Caco-2 (cell line): ENCODE measurements at regions not wholly inside any gene's neighbourhood (a gene's known extent, or its start where the extent isn't known, plus 50 kb on each side); places are given as distances from the start of the nearest gene placed in this dataset.

Experiments used
- BruUV-seq: library from RNA; stranded (reverse); fragments of 400-500 nt; replicated peaks from 2 replicates; lab custom pipeline; 2021; lab: Mats Ljungman, UMichigan
- CTCF ChIA-PET: fragments of 300-600 bp; sonication (Branson Sonifier 250); formaldehyde crosslinking; loops from one replicate; lab custom pipeline; 2022; ENCODE audit warnings: antibody characterized with exemption; lab: Charles Lee
- POLR2A ChIA-PET: fragments of 300-600 bp; sonication (Branson Sonifier 250); formaldehyde crosslinking; loops from one replicate; lab custom pipeline; 2022; ENCODE audit warnings: antibody characterized with exemption; lab: Charles Lee
- DNase-seq, 2 experiments: peaks; one replicate each; pipeline versions ENCODE4 v3.0.0 to v3.0.0-alpha.2; 2020 to 2022
- H3K27me3 ChIP-seq: replicated peaks from 2 replicates; pipeline ENCODE4 v1.6.0; 2011; ENCODE audit warnings: low read length; ENCODE audit not compliant: control insufficient read depth, insufficient read depth
- H3K36me3 ChIP-seq: 2 replicates; pipeline ENCODE4 v1.5.1; 2011; ENCODE audit warnings: low read length; ENCODE audit not compliant: control insufficient read depth, insufficient read depth
- H3K4me1 ChIP-seq: fragments of 250-450 bp; sonication (Bioruptor Pico); 2 replicates; pipeline ENCODE4 v1.5.1; 2020; ENCODE audit warnings: mild to moderate bottlenecking
- H3K4me3 ChIP-seq: 2 replicates; pipeline ENCODE4 v1.5.1; 2011; ENCODE audit warnings: low read depth, mild to moderate bottlenecking, control low read depth, low read length
- H3K9me3 ChIP-seq: fragments of 250-450 bp; sonication (Bioruptor Pico); 2 replicates; pipeline ENCODE4 v1.5.1; 2020; ENCODE audit warnings: mild to moderate bottlenecking, moderate library complexity
- H3K27ac Mint-ChIP-seq: one replicate; pipeline ENCODE4 v1.8.0; 2022; ENCODE audit warnings: mixed read lengths; ENCODE audit not compliant: unreplicated experiment
- H3K27me3 Mint-ChIP-seq: one replicate; pipeline ENCODE4 v1.8.0; 2022; ENCODE audit warnings: mixed read lengths; ENCODE audit not compliant: insufficient read depth, unreplicated experiment
- H3K36me3 Mint-ChIP-seq: one replicate; pipeline ENCODE4 v1.8.0; 2022; ENCODE audit warnings: mild to moderate bottlenecking, mixed read lengths; ENCODE audit not compliant: insufficient read depth, unreplicated experiment
- H3K4me1 Mint-ChIP-seq: one replicate; pipeline ENCODE4 v1.8.0; 2022; ENCODE audit warnings: low read depth, mixed read lengths; ENCODE audit not compliant: unreplicated experiment
- H3K4me3 Mint-ChIP-seq: one replicate; pipeline ENCODE4 v1.8.0; 2022; ENCODE audit warnings: mild to moderate bottlenecking, moderate library complexity, mixed read lengths; ENCODE audit not compliant: unreplicated experiment
- H3K9me3 Mint-ChIP-seq: one replicate; pipeline ENCODE4 v1.8.0; 2022; ENCODE audit warnings: mixed read lengths; ENCODE audit not compliant: unreplicated experiment
- intact Hi-C: fragments of 100-400 bp; cut with micrococcal nuclease; formaldehyde crosslinking; loops from one replicate; pipeline ENCODE4 v1.10.0; 2022; ENCODE audit not compliant: unreplicated experiment
- TF ChIP-seq, protein P1 (sequence below), 2 experiments: fragments of 200-600 bp in 1 of 2; IDR thresholded peaks; 1 replicate in 1 of 2; 2 replicates in 1 of 2; pipeline versions ENCODE4 v1.5.1 to v1.8.0; 2011 to 2022; ENCODE audit warnings: antibody characterized with exemption in 1 of 2, control low read depth in 1 of 2, inconsistent platforms in 1 of 2, low read depth in 1 of 2, low read length in 1 of 2, mild to moderate bottlenecking in 1 of 2, moderate library complexity in 1 of 2; ENCODE audit not compliant: insufficient read depth in 1 of 2, severe bottlenecking in 1 of 2, unreplicated experiment in 1 of 2

DNA sequence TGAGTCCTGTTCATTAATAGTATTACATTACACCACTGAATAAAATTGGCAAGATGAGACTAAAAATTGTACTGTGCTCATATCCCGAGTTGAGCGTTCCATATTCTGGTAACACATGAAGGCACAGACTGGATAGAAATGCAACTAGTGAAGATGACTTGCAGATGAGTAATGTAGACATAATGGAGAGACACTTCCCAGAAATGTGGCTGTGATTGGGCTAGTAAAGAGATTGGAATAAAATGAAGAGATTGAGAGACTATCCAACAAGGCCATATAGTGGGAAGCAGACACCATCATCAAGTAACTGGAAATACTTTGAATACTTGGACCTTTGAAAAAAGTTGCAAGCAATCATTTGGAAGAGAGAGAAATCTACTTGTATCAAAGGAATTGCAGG is 77.3 kb downstream of the DCAF8L1 start:
- no peak for DNase-seq
- Mint-ChIP-seq H3K4me3 (no peak overlapping the region), H3K27me3 (no peaks in the 10 kb centered on the region), H3K36me3 (no peaks in the 10 kb centered on the region), H3K4me1 (no peaks in the 10 kb centered on the region), H3K9me3 (no peaks in the 10 kb centered on the region), H3K27ac (no peak overlapping the region)
- BruUV-seq = no TSS peak
- ChIA-PET CTCF (no interaction called here), POLR2A (no interaction called here)
- intact Hi-C loops = no loop called here
- H3K9me3 ChIP-seq = no peaks in the 10 kb centered on the region
- H3K36me3 ChIP-seq = no peaks in the 10 kb centered on the region
- no peak overlapping the region for H3K4me3 ChIP-seq
- TF ChIP-seq, protein P1, sequence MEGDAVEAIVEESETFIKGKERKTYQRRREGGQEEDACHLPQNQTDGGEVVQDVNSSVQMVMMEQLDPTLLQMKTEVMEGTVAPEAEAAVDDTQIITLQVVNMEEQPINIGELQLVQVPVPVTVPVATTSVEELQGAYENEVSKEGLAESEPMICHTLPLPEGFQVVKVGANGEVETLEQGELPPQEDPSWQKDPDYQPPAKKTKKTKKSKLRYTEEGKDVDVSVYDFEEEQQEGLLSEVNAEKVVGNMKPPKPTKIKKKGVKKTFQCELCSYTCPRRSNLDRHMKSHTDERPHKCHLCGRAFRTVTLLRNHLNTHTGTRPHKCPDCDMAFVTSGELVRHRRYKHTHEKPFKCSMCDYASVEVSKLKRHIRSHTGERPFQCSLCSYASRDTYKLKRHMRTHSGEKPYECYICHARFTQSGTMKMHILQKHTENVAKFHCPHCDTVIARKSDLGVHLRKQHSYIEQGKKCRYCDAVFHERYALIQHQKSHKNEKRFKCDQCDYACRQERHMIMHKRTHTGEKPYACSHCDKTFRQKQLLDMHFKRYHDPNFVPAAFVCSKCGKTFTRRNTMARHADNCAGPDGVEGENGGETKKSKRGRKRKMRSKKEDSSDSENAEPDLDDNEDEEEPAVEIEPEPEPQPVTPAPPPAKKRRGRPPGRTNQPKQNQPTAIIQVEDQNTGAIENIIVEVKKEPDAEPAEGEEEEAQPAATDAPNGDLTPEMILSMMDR (IDR thresholded peaks at IDR 0.05; ENCODE audit: insufficient read depth in 1 of 2, low read depth in 1 of 2, low read length in 1 of 2, severe bottlenecking in 1 of 2, unreplicated experiment in 1 of 2) = no peak
- H3K27me3 ChIP-seq = no peaks in the 10 kb centered on the region
- H3K4me1 ChIP-seq = no peaks in the 10 kb centered on the region

DNA sequence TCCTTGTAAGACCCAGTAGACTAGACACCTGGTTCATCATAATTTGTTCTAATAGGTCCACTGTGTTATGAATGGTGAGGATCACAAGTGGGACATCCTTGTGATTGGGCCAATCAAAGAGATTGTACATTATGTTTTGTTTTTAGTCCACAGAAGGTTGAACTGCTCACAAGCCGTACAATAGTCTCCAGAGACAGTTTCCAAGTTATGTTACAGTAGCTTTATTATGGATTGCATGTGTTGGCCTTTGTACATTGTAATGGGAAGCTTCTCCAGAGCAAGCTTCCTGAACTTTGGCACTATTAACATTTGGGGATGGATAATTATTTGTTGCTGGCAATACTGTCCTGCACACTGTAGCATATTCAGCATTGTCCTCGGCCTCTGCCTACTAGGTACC is 86.1 kb downstream of the MAGEB10 start:
- H3K27me3 ChIP-seq = no peaks in the 10 kb centered on the region
- Mint-ChIP-seq H3K27ac (no peak overlapping the region), H3K4me3 (no peak overlapping the region), H3K4me1 (no peaks in the 10 kb centered on the region), H3K36me3 (no peaks in the 10 kb centered on the region), H3K9me3 (no peaks in the 10 kb centered on the region), H3K27me3 (no peaks in the 10 kb centered on the region)
- H3K9me3 ChIP-seq = no peaks in the 10 kb centered on the region
- ChIA-PET POLR2A (no interaction called here), CTCF (no interaction called here)
- BruUV-seq = no TSS peak
- H3K36me3 ChIP-seq = no peaks in the 10 kb centered on the region
- intact Hi-C loops = no loop called here
- TF ChIP-seq, protein P1 (IDR thresholded peaks at IDR 0.05; ENCODE audit: insufficient read depth in 1 of 2, low read depth in 1 of 2, low read length in 1 of 2, severe bottlenecking in 1 of 2, unreplicated experiment in 1 of 2) = no peak
- no peak for DNase-seq
- H3K4me1 ChIP-seq = no peaks in the 10 kb centered on the region
- H3K4me3 ChIP-seq = no peak overlapping the region

DNA sequence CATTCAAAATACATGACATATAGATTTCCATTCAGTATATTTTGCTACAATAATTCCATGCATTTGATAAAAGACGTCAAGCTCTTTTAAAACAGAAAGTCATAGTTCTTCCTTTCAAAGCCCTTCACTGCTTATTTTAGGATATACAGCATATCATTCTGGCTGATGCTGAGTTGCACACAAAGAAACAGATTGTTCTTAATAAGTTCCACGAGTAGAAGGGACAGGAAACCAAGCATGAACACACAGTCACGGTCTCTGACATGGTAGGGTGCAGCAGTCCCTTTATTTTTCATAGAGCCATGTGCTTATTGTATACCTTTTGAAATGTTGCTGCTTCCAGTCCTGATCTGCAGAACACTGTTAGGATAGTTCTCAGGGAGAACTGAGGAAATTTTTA is 85.4 kb downstream of the MAGEB10 start:
- intact Hi-C loops = no loop called here
- no peaks in the 10 kb centered on the region for H3K27me3 Mint-ChIP-seq
- POLR2A ChIA-PET = no interaction called here

More for the DNA sequence above, 85.4 kb downstream of the MAGEB10 start:
- Mint-ChIP-seq H3K4me3 (no peak overlapping the region), H3K36me3 (no peaks in the 10 kb centered on the region), H3K9me3 (peaks cover 4% of the 10 kb centered on the region), H3K27ac (no peak overlapping the region), H3K4me1 (no peaks in the 10 kb centered on the region)
- Histone ChIP-seq H3K4me1 (no peaks in the 10 kb centered on the region), H3K27me3 (no peaks in the 10 kb centered on the region), H3K9me3 (no peaks in the 10 kb centered on the region), H3K36me3 (no peaks in the 10 kb centered on the region), H3K4me3 (no peak overlapping the region)
- DNase-seq = no peak
- TF ChIP-seq, protein P1 (IDR thresholded peaks at IDR 0.05; ENCODE audit: insufficient read depth in 1 of 2, low read depth in 1 of 2, low read length in 1 of 2, severe bottlenecking in 1 of 2, unreplicated experiment in 1 of 2) = no peak
- CTCF ChIA-PET = no interaction called here
- BruUV-seq = no TSS peak
